GM19467 (cell line): ENCODE measurements at regions not wholly inside any gene's neighbourhood (a gene's known extent, or its start where the extent isn't known, plus 50 kb on each side); places are given as distances from the start of the nearest gene placed in this dataset.

ENCODE experiments used
- ATAC-seq: cut with Tn5 transposase; IDR thresholded peaks from one replicate; pipeline ENCODE4 v1.9.1; 2021; ENCODE audit warnings: mild to moderate bottlenecking, moderate library complexity; ENCODE audit not compliant: unreplicated experiment

DNA sequence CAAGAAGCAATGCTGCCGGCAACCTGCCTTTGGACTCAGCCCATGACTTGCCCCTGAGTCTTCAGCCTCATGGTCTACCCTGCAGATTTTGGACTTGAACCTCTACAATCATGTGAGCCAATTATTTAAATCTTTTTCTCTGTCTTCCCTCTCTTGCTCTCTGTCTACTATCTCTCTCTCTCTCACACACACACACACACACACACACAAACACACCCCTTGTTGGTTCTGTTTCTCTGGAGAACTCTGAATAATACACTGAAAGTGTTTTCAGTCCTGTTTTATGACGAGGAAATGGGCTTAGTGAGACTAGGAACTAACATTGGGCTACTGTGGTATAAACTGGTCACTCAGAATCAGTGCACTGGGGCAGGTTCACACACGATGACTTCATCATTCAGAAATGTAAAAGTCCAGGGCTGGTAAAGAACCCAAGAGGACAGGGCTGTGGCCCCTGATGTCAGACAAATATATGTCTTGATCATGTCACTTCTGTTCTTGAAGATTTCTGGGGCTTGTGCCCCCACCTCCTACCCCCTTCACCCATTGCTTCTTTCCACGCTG is 266.1 kb upstream of the SIX2 start:
- ATAC-seq: no peak

DNA sequence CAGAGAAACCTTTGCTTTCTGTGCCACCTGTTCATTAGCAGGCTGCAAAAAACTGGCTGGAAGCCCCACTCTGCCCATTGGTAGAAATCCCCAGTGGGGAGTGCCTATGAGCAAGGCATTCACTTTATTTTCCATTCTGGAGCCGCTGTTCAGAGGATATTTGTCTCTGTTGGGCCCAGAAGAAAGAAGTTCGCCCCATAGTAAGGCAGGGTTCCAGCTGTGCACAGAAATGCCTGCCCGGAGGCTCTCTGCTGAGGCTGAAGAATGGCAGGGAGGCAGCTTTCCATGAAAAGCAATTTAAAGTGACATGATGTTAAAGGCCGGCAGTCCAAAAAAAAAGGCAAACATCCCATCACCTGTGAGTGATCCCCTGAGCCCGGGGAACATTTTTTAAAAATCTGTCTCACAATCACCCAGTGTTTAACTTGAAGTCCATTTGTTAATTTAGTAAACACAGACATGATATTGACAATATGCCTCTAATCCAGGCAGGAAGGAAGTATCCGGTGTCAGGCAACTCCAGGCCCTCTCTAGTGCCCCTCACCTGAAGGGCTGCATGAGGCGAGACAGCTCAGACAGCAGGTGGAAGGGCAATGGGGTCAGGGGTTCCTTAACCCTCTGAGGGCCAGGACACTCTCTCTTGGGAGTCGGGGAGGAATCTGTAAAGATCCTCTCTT is 265.1 kb upstream of the SIX2 start:
- ATAC-seq: no peak

DNA sequence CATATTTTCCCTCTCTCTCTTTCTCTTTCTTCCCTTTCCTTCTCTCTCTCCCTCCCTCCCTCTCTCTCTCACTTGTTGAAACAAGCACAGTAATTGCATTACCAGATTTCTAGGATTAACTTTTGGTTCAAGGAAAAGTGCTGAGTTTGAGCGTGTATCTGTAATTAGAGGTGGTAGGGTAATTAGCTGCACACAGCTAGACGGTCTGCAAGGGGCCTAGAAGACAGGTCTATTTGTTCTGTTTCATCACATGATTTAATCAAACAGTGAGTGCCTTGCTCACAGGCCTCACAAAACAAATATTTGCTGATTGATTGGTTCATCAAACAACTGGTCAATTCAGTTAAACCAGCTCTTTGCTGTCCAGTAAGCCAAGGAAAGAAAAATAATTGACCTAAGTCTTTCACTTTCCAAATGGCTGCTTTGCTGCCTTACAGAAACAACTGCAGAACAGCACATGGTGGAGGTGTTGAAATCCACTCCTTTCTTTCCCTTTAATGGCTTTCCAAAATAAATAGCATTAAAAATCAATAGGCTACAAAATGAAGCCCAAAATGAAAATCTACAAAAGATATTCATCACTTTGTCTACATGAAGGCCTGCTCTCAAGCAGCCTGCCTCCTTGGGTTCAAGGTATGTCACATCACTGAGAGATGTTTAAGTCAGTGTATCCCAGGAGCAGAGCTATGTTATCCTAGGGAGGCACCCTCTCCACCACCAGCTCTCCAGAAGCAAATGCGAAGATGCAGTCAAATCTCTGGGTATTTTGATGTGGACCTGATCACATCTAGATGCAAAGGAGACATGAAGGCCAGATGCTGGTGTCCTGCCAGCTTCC is 264.4 kb upstream of the SIX2 start:
- ATAC-seq: no peak

DNA sequence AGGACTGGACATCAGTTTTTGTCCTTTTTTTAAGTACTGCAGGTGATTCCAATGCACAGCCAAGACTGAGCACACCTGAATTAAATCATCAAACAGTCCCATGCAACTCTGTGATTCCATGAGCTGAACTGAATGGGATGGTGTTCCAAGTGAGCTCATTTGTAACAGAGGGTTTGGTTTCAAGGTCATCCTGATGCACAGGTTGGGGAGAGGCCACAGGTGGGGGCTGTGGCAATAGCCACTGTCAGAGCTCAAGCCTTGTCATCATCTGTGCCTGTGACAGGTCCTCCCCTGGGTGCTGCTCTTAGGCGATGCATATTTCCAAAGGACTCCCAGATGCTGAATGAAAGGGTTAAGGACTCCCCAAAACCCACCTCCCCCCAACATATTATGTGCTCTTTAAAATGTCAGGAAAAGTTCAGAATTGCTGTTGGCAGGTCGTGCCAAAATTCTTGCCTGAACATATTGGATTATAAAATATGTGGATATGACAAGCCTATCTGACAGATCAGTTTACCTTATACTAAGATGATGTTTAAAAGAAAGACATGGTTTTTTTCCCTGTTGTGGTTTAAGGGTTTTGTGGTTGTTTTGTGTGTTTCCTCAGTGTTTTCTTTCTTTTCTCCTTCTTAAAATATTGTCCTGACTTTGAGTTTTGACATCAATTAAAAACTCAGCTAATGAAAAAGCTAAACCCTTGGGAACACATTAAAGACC is 263.5 kb upstream of the SIX2 start:
- ATAC-seq: no peak

DNA sequence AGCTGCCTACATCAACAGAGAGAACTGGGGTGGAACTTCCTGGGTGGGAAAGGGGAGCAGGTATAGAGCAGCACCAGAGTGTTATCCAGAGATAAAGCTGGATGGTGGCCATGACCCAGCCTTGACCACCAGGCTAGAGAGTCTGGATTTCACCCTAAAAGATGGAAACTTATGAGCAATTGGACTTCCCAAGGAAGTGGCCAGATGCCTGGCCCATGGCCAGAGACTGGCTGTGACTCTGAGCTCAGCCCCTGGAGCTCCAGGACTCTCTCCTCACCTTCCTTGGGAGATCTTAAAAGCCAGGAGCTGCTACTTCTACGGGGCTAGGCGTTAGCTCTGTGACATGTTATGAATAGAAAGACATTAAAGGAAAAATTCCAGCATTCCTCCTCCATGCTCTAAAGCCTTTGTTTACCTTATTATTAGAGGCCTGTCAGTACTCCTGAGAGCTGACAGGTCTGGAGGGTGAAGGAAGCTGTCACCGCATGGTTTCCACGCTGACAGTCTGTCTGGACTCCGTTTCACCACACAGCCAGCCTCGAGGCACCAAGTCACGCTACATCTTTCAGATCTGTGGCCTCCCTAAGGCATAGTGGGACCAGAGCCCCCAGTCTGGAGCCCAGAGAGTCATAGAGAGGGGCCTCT is 260.0 kb upstream of the SIX2 start:
- no peak for ATAC-seq

DNA sequence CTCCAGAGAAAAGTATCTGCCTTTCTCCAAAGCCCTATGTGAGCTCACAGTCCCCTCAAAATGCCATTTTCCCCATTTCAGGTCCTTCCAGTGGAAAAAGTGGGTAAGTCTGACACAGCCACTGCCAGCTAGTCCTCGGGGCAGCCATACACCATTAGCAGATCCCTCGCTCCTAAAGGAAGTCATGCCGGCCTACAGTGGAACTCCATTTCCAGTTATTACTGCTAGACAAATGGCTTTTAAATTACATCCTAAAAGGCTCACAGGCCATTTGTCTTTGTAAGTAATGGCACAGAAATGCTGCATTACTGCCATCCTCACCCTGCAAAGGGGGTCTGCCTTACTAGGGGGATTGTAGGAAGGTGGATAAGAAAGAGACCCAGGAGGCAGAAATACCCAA is 259.4 kb upstream of the SIX2 start:
- ATAC-seq: no peak

DNA sequence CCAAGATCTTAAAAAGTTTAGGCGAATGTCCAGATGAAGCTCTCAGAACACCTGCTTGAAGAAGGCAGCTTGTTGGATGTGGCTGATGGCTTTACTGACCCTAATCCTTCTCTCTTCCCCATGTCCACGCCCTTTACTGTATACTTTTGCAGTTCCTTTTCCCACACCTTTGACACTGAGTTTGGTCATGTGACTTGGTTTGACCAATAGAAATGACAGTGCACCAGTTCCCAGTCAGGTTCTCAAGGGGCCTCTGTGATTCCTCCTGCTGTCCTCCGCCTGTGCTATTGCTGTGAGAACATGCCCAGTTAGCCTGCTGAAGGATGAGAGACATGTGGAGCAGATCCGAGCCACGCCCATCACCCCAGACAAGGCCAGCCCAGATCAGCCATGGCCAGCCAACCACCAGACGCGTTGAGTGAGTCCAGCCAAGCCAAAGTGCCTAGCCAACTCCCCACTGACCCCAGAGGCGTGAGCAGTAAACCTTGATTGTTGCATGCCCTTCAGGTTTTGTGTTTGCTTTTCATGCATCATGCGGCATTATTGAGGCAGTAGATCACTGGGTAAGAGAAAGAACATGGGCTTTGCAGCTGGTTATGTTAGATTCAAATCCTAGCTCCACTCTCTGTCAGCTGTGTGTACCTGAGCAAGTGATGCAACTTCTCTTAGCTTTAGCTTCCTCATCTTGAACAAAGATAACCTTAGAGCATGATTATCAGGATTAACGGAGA is 258.0 kb upstream of the SIX2 start:
- ATAC-seq: no peak

DNA sequence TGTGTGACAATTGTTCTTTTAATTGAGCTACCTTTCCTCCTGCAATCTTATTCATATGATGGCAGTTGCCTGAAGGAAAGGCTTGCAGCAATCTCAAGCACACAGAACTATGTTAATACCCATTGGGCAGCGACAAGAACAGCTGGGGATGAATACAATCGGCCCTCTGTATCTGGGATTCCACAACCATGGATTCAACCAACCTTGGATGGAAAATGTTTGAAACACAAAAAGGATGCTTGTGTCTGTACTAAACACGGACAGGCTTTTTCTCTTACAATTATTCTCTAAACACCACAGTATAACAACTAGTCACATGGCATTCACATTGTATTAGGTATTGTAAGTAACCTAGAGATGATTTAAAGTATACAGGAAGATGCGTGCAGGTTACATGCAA is 256.1 kb upstream of the SIX2 start:
- ATAC-seq: no peak

DNA sequence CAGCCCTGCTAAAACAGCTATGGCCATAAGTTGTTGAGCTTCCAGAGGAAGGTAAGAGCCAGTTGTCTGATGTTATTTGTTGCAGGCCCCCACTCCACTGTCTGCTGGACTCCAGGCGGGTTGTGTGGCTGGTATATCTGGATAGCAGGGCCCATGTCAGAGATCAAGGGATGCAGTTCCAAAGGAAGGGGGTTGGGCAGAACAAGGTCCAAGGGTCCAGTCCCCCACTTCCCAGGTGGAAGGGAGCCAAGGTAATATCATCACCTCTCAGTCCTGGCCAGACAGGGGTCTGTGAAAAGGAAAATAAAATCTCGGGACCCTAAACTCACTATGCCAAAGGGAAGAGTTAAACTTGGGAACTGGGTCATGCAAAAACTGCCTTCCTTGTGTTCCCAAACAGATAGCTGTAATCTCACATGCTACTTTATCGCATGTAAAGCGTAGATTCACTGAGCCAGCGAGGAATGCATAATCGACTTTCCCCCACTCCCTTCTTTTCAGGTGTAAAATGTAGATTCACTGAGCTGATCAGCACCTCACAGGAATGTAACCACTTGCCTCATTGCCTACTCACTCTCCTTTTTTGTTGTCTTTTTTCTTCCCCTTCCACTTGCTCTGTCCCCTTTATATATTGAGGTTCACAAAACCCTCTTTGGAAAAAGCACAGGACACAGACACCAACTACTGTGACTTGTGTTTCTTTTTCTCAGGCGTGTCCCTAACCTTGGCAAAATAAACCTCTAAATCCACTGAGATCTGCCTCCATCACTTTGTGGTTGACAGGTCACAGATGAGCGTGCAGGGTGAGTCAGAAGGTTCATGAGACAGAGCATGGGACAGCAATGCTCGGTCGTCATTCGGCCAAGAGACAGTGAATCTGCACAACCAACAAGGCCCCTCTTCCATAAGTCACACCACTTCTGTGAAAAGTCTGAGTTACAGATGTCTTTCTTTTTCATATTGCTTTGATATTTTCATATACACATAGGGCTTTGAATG is 255.3 kb upstream of the SIX2 start:
- ATAC-seq: no peak

DNA sequence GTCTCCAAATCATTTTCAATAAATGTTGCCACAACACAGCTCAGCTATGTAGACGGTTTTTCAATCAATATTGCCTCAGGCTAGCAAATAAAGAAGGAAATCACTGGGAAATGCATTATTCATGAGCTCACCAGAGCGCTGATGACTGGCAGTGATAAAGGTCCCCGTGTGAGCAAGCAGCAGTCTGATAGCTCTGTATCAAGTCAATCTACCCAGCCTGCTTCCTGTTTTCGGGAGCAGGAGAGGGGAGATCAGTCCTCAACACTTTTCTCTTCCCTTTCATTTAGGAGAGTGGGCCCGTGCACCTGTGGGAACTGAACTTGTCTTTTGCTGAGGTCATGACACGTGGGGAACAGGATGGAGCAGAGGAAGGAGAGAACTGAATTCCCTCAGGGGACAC is 253.9 kb upstream of the SIX2 start:
- no peak for ATAC-seq

DNA sequence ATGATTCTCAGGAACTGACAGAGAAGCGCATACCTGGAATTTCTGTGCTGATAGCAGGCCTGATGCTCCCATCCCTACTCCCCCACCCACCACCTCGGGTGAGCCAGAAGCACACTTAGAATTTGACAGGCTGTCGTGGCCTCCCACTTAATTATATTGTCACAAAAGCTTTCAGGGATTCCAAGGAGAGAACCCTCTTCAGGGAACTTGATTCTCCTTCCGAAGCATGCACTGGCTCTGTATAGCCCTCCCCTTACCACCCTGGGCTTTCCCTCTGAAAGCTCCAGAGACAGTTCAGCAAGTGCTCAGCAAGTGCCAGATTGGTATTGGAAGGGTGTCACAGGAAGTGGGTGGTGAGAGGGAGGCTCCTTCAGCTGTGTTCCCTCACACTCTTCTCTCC is 252.5 kb upstream of the SIX2 start:
- ATAC-seq: no peak

DNA sequence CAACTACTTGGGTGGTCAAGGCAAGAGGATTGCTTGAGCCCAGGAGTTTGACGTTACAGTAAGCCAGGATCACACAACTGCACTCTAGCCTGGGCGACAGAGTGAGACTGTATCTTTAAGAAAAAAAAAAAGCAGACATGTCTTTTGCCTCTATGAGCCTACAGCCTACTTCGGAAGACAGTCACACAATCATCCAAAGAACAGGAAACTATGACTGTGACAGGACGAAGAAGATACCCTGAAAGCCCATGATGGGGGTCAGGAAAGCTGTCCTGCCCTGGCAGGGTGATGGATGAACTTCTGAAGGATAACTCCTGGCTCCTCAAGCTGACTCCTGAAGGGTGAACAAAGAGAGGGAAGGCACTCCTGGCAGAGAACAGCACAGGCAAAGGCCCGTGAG is 251.7 kb upstream of the SIX2 start:
- ATAC-seq: no peak

DNA sequence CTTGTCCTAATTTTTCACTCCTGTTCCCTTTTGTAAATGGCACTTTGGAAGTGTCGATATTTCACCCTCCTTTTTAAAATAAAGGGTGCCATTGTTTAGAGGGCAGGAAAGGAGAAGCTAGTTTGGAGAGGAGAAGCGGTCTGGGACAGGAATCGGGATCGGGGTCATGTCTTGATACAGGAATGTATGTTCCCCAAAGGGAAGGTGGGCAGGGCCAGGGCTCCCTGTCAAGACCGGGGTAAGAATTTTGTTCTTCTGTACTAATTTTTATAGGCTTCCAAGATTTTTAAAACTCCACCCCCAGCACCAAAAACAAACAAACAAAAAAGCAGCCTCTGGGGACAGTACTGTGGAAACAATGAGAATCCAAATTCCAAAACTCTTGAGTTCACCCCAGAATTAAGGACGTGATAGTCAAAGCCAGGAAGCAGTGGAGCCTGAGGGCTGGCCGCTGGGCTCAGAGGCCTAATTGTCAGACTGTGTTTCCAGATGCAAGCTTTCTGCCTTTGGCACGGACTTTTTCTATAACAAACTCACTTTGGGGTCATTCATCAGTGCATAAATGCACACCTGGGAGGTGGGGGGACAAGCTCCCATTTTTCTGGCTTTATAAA is 250.4 kb upstream of the SIX2 start:
- no peak for ATAC-seq

DNA sequence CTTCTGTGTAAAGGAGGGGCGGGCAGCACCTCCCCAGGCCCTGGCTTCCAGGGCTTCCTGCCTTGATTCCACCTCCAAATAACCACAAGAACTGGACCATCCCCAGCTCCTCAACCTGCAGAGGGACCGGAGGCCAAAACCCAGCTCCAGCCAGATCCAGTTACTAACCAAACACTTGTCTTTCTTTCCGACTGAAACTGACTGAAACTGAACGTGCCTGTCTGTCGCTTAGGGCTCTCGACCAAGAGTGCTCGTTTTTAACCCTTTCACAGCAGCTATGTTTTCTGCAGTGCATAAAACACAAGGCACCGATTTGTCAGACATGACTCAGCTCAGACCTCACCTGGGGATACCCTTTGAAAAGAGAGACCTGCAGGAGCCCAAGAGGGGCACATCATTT is 249.9 kb upstream of the SIX2 start:
- ATAC-seq: no peak

DNA sequence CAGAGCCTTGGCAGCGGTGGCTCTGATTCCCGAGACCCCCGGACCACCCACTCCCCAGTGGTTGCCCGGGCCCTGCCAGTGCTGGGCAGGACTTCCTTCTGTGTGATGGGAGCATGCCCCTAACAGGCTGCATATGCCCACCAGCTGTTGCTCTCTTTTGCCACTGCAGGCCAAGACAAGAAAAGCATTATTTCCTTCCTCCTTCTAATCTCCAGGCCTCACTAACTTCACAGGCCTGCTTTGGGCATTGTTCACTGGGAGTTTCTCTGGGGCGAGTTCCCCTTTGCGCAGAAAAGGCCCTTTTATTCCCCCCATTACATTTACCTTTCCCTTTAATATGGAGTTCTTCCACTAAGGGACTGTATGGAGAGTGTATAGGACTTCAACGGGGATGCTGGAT is 249.1 kb upstream of the SIX2 start:
- no peak for ATAC-seq

DNA sequence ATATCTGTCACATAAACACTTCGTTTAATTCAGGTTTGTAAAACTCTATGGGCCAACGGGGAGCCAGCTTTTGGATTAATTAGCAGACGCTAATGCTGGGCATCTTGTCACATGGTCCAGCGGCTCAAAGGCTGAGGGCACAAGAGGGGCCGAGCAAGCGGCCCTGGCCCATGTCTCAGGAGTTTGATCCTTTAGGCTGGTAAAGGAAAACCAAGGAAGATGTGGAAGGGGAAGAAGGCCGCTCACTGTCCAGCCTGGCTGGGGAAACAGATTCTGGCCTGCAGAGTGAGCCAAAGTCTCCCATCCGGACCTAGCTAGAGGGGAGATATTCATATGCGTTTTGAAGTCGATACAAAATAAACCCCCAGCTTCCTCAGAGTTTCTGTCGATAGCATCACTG is 248.6 kb upstream of the SIX2 start:
- no peak for ATAC-seq

DNA sequence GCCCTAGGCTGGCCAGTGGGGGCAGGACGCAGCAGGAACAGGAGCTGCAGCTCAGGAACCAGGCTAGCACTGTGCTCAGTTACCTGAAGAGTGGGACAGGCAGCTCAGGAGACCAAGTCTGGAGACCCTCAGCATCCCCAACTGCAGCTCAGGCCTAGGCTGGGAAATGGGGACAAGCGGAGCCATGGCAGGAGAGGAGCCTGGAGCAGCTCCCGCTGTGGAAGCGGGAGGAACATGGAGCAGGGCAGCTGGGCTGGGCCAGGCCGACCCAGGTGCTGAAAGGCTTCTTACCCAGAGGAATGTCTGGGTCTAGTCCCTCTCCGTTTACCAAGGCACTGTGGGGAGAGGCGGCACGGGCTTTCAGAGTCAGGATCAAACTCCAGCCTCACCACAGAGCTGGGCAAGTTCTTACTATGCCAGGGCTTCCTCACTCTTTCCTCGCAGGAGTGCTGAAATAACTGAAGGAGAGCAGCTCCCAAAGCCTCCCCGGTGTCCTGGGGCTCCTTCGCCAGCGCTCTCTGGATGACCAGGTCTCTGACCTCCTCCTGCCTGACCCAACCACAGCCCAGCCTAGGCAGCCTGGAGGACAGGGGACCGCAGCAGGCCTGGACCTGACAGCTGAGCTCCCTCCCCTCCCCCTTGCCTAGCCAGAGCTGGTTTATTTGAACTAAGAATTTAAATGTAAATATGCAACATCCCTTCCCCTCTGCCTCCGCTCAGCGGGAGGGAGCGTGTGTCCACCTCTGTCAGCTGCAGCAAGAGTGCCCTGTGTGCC is 247.8 kb upstream of the SIX2 start:
- no peak for ATAC-seq
